ENCODE measurements at regions not wholly inside any gene's neighbourhood (a gene's known extent, or its start where the extent isn't known, plus 50 kb on each side); places are given as distances from the start of the nearest gene placed in this dataset.

- Histone ChIP-seq H3K23me2 (ENCODE audit: low read depth, low read length) (no peaks in the 10 kb centered on the region), H4K8ac (ENCODE audit: extremely low read depth, insufficient read depth, low read length) (no peak overlapping the region), H2BK12ac (ENCODE audit: low read depth, low read length) (no peak overlapping the region), H2BK20ac (ENCODE audit: low read length) (no peak overlapping the region), H3K14ac (ENCODE audit: insufficient read length) (no peak overlapping the region), H3K4me2 (ENCODE audit: insufficient read depth in 1 of 2, low read depth in 2 of 2, low read length in 2 of 2) (no peak overlapping the region), H2AFZ (ENCODE audit: low read length) (no peak overlapping the region), H3K27ac (ENCODE audit: low read depth, low read length) (no peak overlapping the region), H3K4me3 (ENCODE audit: extremely low read depth in 1 of 4, insufficient read depth in 2 of 4, low read depth in 3 of 4, low read length in 4 of 4) (no peak overlapping the region), H2BK15ac (ENCODE audit: low read length) (no peak overlapping the region), H2BK5ac (ENCODE audit: low read depth, low read length) (no peak overlapping the region), H3K79me1 (ENCODE audit: low read depth, low read length) (no peaks in the 10 kb centered on the region), H3K56ac (replicated peaks; ENCODE audit: insufficient read length, low read depth, low read length) (no peak overlapping the region), H3K4ac (replicated peaks; ENCODE audit: insufficient read length, low read depth, low read length) (no peak overlapping the region), H3K27me3 (replicated peaks in 1 of 4; ENCODE audit: control insufficient read depth in 3 of 4, extremely low read depth in 1 of 4, insufficient read depth in 3 of 4, low read length in 3 of 4) (no peaks in the 10 kb centered on the region), H3K23ac (ENCODE audit: insufficient read length) (no peak overlapping the region), H2AK5ac (ENCODE audit: low read depth, low read length) (no peak overlapping the region), H3K9me3 (ENCODE audit: insufficient read depth in 2 of 2, low read depth in 1 of 2, low read length in 1 of 2) (no peaks in the 10 kb centered on the region), H4K20me1 (replicated peaks in 1 of 2; ENCODE audit: control insufficient read depth in 1 of 2, insufficient read depth in 2 of 2, low read length in 2 of 2) (no peaks in the 10 kb centered on the region), H3K18ac (ENCODE audit: extremely low read depth, low read length) (no peak overlapping the region), H3K4me1 (replicated peaks in 1 of 4; ENCODE audit: control insufficient read depth in 3 of 4, insufficient read depth in 4 of 4, low read length in 3 of 4) (peaks cover 0 to 3% (median 1%) of the 10 kb centered on the region in 4 experiments; a peak in 1 of 7 replicates), H4K5ac (ENCODE audit: insufficient read length, low read depth, low read length) (no peak overlapping the region), H3K36me3 (ENCODE audit: control insufficient read depth in 2 of 4, insufficient read depth in 4 of 4, low read length in 3 of 4) (no peaks in the 10 kb centered on the region), H2BK120ac (replicated peaks; ENCODE audit: low read depth, low read length) (no peak overlapping the region), H3K9ac (replicated peaks in 1 of 4; ENCODE audit: extremely low read depth in 1 of 4, low read depth in 3 of 4, low read length in 3 of 4) (no peak overlapping the region), H4K91ac (replicated peaks; ENCODE audit: insufficient read length, low read length) (no peak overlapping the region), H3K79me2 (ENCODE audit: control insufficient read depth in 1 of 2, insufficient read depth in 2 of 2, low read length in 2 of 2) (no peaks in the 10 kb centered on the region)
- ChIA-PET POLR2A (ENCODE audit: partially characterized antibody) (no interaction called here), CTCF (ENCODE audit: partially characterized antibody) (no interaction called here)
- WGBS, 2 experiments (ENCODE audit: extremely low coverage in 1 of 2, insufficient coverage in 1 of 2, insufficient read length in 1 of 2, insufficient replicate concordance in 2 of 2, low coverage in 1 of 2, low lambda C conversion rate in 2 of 2, missing lambda C conversion rate in 1 of 2) = 93% methylated on average over 5 of the region's 5 CpGs; no CpG with 5 or more reads in 1 of the 2 experiments
- DNase-seq (ENCODE audit: low read depth in 1 of 2, low spot score in 2 of 2) (no peak), FAIRE-seq (no peak)
- no peak for TF ChIP-seq SP1 (IDR thresholded peaks at IDR 0.05; ENCODE audit: low read depth, low read length)
- no peak for TF ChIP-seq EZH2 (IDR thresholded peaks at IDR 0.05; ENCODE audit: low read depth, low read length, severe bottlenecking)
- no peak for TF ChIP-seq TBP (IDR thresholded peaks at IDR 0.05; ENCODE audit: low read depth, low read length)
- TF ChIP-seq ATF3 (IDR thresholded peaks at IDR 0.05; ENCODE audit: insufficient read depth, low read depth, low read length) = no peak
- TF ChIP-seq ATF2 (IDR thresholded peaks at IDR 0.05; ENCODE audit: low read length) = no peak
- TF ChIP-seq TEAD4 (IDR thresholded peaks at IDR 0.05; ENCODE audit: low read depth, low read length) = no peak
- TF ChIP-seq BACH1 (IDR thresholded peaks at IDR 0.05; ENCODE audit: low read length) = no peak
- TF ChIP-seq KDM5A (IDR thresholded peaks at IDR 0.05; ENCODE audit: low read length) = no peak
- no peak for TF ChIP-seq MAX (IDR thresholded peaks at IDR 0.05)
- no peak for TF ChIP-seq CEBPB (IDR thresholded peaks at IDR 0.05; ENCODE audit: low read depth, low read length)
- TF ChIP-seq KDM4A (IDR thresholded peaks at IDR 0.05; ENCODE audit: low read depth, low read length, severe bottlenecking) = no peak
- no peak for TF ChIP-seq SIRT6 (IDR thresholded peaks at IDR 0.05; ENCODE audit: low read length)
- no peak for TF ChIP-seq SP2 (IDR thresholded peaks at IDR 0.05; ENCODE audit: low read length)
- TF ChIP-seq GABPA (IDR thresholded peaks at IDR 0.05; ENCODE audit: borderline replicate concordance, insufficient read depth, low read length) = no peak
Measured at GRCh38 chr18:38250971-38251370, 685.4 kb upstream of the CELF4 start.

Data from H1 (cell line).